HG02885 (cell line): ENCODE measurements at regions not wholly inside any gene's neighbourhood (a gene's known extent, or its start where the extent isn't known, plus 50 kb on each side); places are given as distances from the start of the nearest gene placed in this dataset.

Source experiments
- ATAC-seq: cut with Tn5 transposase; IDR thresholded peaks from one replicate; pipeline ENCODE4 v1.9.1; 2021; ENCODE audit warnings: mild to moderate bottlenecking; ENCODE audit not compliant: unreplicated experiment, poor library complexity

DNA sequence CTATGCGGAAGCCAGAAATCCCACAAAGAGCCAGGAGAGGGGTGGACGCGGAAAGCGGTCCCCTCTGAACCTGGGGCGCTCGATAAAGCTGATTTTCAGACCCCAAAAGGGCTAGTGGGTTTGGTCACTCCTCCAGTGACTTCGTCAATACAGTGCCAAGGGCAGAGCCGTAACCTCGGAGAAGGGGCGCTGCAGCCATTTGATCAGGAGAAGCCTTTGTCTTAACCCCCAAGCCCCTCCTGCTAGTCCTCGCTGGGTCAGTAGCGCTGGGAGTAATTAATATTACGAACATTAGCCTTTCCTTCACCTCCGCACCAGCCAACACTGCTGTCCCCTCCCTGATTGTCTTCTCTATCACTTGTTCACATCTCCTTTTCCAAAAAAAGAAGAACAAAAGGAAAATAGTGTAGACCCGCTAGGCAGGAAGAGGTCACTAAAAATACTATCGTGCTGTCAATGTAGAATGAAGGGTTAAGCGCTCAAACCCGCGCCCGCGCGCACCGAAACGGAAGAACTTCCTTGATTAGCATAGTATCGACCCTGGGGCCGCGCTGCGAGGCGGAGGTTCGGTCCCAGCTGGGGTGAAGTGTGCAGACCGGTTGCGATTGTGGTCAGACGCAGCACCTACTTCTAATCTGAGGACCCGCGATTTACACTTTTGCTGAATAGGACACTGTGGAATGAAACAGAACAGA is 63.2 kb upstream of the MAPRE2 start:
- peak; percentile 45 for ATAC-seq

DNA sequence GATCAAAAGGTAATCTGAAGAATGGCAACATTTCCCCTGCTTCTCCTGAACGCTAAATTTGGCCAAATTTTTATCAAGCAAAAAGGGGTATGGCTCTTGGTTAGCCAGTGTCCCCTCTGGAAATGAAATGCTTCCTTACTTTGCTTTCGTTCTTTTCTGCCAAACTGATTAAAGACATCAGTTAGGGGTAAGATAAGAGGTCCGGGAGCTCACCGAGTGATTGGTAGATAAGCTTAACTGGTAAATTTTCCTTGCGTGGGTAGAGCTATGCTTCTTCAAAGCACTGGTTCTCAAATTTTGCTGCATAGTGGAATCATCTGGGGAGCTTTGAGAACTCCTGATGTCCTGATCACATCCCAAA is 62.7 kb upstream of the MAPRE2 start:
- ATAC-seq, result no peak

DNA sequence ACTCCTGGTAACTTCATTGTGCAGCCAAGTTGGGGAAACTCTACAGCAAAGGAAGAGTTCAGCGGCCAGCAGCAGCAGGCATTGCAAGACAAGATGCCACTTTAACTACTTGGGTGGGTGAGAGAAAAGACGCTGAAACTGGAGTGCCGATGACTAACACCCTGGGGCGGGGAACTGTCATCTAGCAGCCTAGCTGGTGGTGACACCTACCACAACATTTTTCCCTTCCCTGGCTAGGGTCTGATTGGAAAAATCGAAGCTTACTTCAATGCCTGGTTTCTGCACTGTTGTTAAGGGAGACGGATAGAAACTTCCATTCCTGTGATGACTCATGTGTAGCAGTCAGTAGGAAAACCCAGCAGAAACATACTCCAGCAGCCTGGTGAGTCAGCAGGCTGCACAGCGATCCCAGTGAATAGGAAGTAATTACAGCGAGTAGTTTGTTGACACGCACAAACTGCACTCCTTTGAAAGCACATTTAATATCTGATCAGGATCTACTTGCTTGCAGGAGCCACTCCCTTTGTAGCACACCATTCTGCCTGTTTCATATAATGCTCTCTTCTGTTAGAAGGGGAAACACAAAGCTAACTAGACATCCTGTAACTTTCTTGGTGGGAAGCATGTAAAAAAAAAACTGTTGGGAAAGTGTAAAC is 62.1 kb upstream of the MAPRE2 start:
- ATAC-seq, result peak; percentile 28

GRCh38 chr18:34981487-34981886 is 59.7 kb upstream of the MAPRE2 start:
- ATAC-seq, result no peak

DNA sequence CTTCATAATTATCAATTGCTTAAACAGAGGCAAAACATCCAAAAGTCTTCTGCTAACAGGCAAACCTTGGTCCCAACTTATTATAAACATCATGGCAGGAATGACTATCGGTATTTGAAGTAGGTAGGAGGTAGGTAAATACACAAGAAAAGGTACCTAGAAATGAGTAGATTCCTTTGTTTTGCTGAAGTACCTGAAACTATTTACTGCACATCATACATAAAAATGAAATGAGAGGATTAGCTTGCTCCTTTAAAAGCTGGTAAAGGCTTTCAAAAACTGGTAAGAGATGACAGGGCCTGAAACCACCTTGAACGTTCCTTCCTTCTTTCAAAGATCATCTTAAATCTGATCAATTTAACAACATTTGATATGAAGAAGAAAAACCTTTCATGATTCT is 55.2 kb upstream of the MAPRE2 start:
- no peak for ATAC-seq

GRCh38 chr18:34990597-34990996 is 50.6 kb upstream of the MAPRE2 start:
- no peak for ATAC-seq

DNA sequence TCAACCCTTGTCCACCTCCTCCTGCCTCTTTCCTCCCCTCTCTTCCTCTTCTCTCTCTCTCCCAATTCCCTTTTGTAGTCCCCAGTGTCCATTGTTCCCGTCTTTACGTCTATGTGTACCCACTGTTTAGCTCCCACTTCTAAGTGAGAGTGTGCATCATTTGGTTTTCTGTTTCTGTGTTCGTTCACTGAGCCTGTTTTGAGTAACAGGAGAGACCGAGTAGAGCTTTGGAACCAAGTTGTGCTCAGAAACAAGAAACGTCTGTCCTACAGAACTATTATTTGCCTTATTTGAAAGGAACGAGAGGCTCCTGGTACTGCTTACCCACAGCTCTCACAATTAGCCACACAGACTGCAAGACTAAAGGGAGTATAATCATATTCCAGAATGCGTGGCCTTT is 50.1 kb upstream of the MAPRE2 start:
- ATAC-seq, result no peak
